Head of caudate nucleus (tissue), 42 donors: ENCODE measurements at regions not wholly inside any gene's neighbourhood (a gene's known extent, or its start where the extent isn't known, plus 50 kb on each side); places are given as distances from the start of the nearest gene placed in this dataset.
"Not testable (repeated sequence)": the region's sequence is repeated elsewhere in the genome, so short reads cannot be mapped to it uniquely, and the experiment has no call there.

Experiments used
- DNase-seq, 42 donors: peaks; one replicate each; pipeline versions ENCODE4 v3.0.0 to v3.0.0-alpha.2; 2020 to 2021; ENCODE audit warnings: mixed read lengths in 7 of 42
- intact Hi-C: fragments of 100-400 bp; cut with DNase I; formaldehyde crosslinking; loops from one replicate; pipeline ENCODE4 v1.15.0; 2022

- no peak for DNase-seq
- intact Hi-C loops: no loop called here
These were observed 259.7 kb upstream of the TUT7 start for GRCh38 chr9:86613943-86614342.

- DNase-seq, intact Hi-C loops: not testable (repeated sequence)
These were observed 257.3 kb upstream of the TUT7 start for GRCh38 chr9:86611534-86611933.

GRCh38 chr9:86605303-86605702 is 251.1 kb upstream of the TUT7 start:
- no peak for DNase-seq
- intact Hi-C loops: no loop called here

GRCh38 chr9:86604741-86605140 is 250.5 kb upstream of the TUT7 start:
- intact Hi-C loops: no loop called here
- DNase-seq: no peak

- intact Hi-C loops: no loop called here
- no peak for DNase-seq
These were observed 248.5 kb upstream of the TUT7 start for GRCh38 chr9:86602715-86603114.

GRCh38 chr9:86601697-86602096 is 247.5 kb upstream of the TUT7 start:
- DNase-seq: no peak
- intact Hi-C loops: no loop called here

GRCh38 chr9:86600977-86601376 is 246.8 kb upstream of the TUT7 start:
- intact Hi-C loops: no loop called here
- DNase-seq: no peak

- no peak for DNase-seq
- intact Hi-C loops: no loop called here
These were observed 246.1 kb upstream of the TUT7 start for GRCh38 chr9:86600291-86600690.

- DNase-seq: no peak
- intact Hi-C loops: no loop called here
These were observed 245.4 kb upstream of the TUT7 start for GRCh38 chr9:86599561-86599960.

GRCh38 chr9:86598411-86599239 is 244.4 kb upstream of the TUT7 start:
- DNase-seq: no peak
- intact Hi-C loops: no loop called here

GRCh38 chr9:86594724-86595123 is 240.5 kb upstream of the TUT7 start:
- no peak for DNase-seq
- intact Hi-C loops: no loop called here

- DNase-seq: no peak
- intact Hi-C loops: no loop called here
These were observed 237.3 kb upstream of the TUT7 start for GRCh38 chr9:86591472-86591871.

- DNase-seq: no peak
- intact Hi-C loops: no loop called here
These were observed 235.5 kb upstream of the TUT7 start for GRCh38 chr9:86589730-86590129.

GRCh38 chr9:86589273-86589672 is 235.1 kb upstream of the TUT7 start:
- no peak for DNase-seq
- intact Hi-C loops: no loop called here

GRCh38 chr9:86586144-86586494 is 231.9 kb upstream of the TUT7 start:
- DNase-seq: no peak
- intact Hi-C loops: no loop called here

- intact Hi-C loops: no loop called here
- no peak for DNase-seq
These were observed 231.4 kb upstream of the TUT7 start for GRCh38 chr9:86585422-86586143.

GRCh38 chr9:86580688-86581087 is 226.5 kb upstream of the TUT7 start:
- intact Hi-C loops: no loop called here
- DNase-seq: no peak

- no peak for DNase-seq
- intact Hi-C loops: no loop called here
These were observed 224.5 kb upstream of the TUT7 start for GRCh38 chr9:86578722-86579121.

GRCh38 chr9:86577420-86578333 is 223.5 kb upstream of the TUT7 start:
- intact Hi-C loops: no loop called here
- DNase-seq: no peak
